ENCODE measurements at regions not wholly inside any gene's neighbourhood (a gene's known extent, or its start where the extent isn't known, plus 50 kb on each side); places are given as distances from the start of the nearest gene placed in this dataset.

- no peak overlapping the region for H3K27ac ChIP-seq
- ATAC-seq = no peak
- DNase-seq = no peak
- intact Hi-C loops (cut with DNase I) = no loop called here
- H3K36me3 ChIP-seq = no peaks in the 10 kb centered on the region
- H3K4me3 ChIP-seq = no peak overlapping the region
- H3K9me3 ChIP-seq = no peaks in the 10 kb centered on the region
- no peaks in the 10 kb centered on the region for H3K4me1 ChIP-seq
- H3K27me3 ChIP-seq = no peaks in the 10 kb centered on the region
- no peak for TF ChIP-seq CTCF (IDR thresholded peaks at IDR 0.05)
Observed at GRCh38 chr10:123346581-123346980, 192.4 kb downstream of the BUB3 start.

- ATAC-seq (no peak), DNase-seq (no peak)
- no peak overlapping the region for H3K4me3 ChIP-seq
- no peaks in the 10 kb centered on the region for H3K36me3 ChIP-seq
- no peaks in the 10 kb centered on the region for H3K27me3 ChIP-seq
- H3K4me1 ChIP-seq = no peaks in the 10 kb centered on the region
- H3K9me3 ChIP-seq = no peaks in the 10 kb centered on the region
- intact Hi-C loops (cut with DNase I) = no loop called here
- TF ChIP-seq CTCF (IDR thresholded peaks at IDR 0.05) = no peak
- H3K27ac ChIP-seq = no peak overlapping the region
Observed at GRCh38 chr10:123348691-123349572, 194.7 kb downstream of the BUB3 start.

- Histone ChIP-seq H3K27me3 (peaks cover 0 to under 1% of the 10 kb centered on the region in 2 donors), H3K4me1 (no peaks in the 10 kb centered on the region), H3K36me3 (no peaks in the 10 kb centered on the region), H3K27ac (no peak overlapping the region), H3K4me3 (no peak overlapping the region), H3K9me3 (no peaks in the 10 kb centered on the region)
- DNase-seq (no peak), ATAC-seq (no peak)
- no peak for TF ChIP-seq CTCF (IDR thresholded peaks at IDR 0.05)
- intact Hi-C loops (cut with DNase I) = no loop called here
Observed at GRCh38 chr10:123351715-123352114, 197.5 kb downstream of the BUB3 start.

- TF ChIP-seq CTCF (IDR thresholded peaks at IDR 0.05) = no peak
- ATAC-seq = no peak
- Histone ChIP-seq H3K27me3 (peaks cover 0 to 16% of the 10 kb centered on the region in 2 donors), H3K9me3 (no peaks in the 10 kb centered on the region), H3K4me3 (no peak overlapping the region), H3K27ac (no peak overlapping the region), H3K4me1 (no peaks in the 10 kb centered on the region), H3K36me3 (no peaks in the 10 kb centered on the region)
- intact Hi-C loops (cut with DNase I) = no loop called here
- DNase-seq = no peak
Observed at GRCh38 chr10:123354521-123354920, 200.3 kb downstream of the BUB3 start.

- no peak for TF ChIP-seq CTCF (IDR thresholded peaks at IDR 0.05)
- intact Hi-C loops (cut with DNase I) = no loop called here
- Histone ChIP-seq H3K4me1 (no peaks in the 10 kb centered on the region), H3K9me3 (no peaks in the 10 kb centered on the region), H3K36me3 (no peaks in the 10 kb centered on the region), H3K27me3 (peaks cover 0 to 16% of the 10 kb centered on the region in 2 donors), H3K4me3 (no peak overlapping the region), H3K27ac (no peak overlapping the region)
- ATAC-seq = no peak
- no peak for DNase-seq
Observed at GRCh38 chr10:123355748-123356481, 201.7 kb downstream of the BUB3 start.

Data from left lung (tissue), 4 donors.